ENCODE measurements at regions not wholly inside any gene's neighbourhood (a gene's known extent, or its start where the extent isn't known, plus 50 kb on each side); places are given as distances from the start of the nearest gene placed in this dataset.

DNA sequence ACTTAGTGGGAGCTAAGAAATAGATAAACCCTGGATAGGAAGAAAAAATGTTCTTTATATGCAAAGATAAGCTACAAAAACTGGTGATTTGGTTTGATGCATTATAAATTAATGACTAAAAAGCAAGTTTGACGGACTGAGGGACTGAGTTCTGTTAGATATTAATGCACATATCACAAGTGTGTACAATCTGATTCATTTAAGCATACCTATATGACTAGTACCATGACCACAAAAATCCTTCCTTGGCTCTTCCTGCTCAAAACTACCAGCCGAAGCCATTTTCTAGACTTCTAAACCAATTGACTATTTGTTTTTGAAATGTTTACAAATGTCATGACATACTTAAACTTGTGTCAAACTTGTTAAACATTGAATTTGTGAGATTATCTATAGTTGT is 374.5 kb upstream of the MON1B start:
- TF ChIP-seq, protein P1, sequence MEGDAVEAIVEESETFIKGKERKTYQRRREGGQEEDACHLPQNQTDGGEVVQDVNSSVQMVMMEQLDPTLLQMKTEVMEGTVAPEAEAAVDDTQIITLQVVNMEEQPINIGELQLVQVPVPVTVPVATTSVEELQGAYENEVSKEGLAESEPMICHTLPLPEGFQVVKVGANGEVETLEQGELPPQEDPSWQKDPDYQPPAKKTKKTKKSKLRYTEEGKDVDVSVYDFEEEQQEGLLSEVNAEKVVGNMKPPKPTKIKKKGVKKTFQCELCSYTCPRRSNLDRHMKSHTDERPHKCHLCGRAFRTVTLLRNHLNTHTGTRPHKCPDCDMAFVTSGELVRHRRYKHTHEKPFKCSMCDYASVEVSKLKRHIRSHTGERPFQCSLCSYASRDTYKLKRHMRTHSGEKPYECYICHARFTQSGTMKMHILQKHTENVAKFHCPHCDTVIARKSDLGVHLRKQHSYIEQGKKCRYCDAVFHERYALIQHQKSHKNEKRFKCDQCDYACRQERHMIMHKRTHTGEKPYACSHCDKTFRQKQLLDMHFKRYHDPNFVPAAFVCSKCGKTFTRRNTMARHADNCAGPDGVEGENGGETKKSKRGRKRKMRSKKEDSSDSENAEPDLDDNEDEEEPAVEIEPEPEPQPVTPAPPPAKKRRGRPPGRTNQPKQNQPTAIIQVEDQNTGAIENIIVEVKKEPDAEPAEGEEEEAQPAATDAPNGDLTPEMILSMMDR (conservative IDR thresholded peaks at IDR 0.05) = no peak
- no peak for TF ChIP-seq ZFX (IDR thresholded peaks at IDR 0.05)
